Endothelial cell of umbilical vein (primary cell): ENCODE measurements at regions not wholly inside any gene's neighbourhood (a gene's known extent, or its start where the extent isn't known, plus 50 kb on each side); places are given as distances from the start of the nearest gene placed in this dataset.

ENCODE experiments used
- BruUV-seq: library from RNA; stranded (reverse); fragments of 400-500 nt; replicated peaks from 2 replicates; lab custom pipeline; 2021; lab: Mats Ljungman, UMichigan
- CTCF ChIA-PET: fragments of 300-600, 350-600 bp; sonication (Branson Sonifier 250); formaldehyde crosslinking; loops from one replicate; lab custom pipeline; 2021; ENCODE audit warnings: antibody characterized with exemption, inconsistent platforms; lab: Charles Lee
- POLR2A ChIA-PET: fragments of 300-600, 350-600 bp; sonication (Branson Sonifier 250); formaldehyde crosslinking; loops from one replicate; lab custom pipeline; 2021; ENCODE audit warnings: antibody characterized with exemption, inconsistent platforms; lab: Charles Lee
- DNase-seq: peaks from one replicate; pipeline ENCODE4 v3.0.0-alpha.2; 2011; ENCODE audit warnings: low read depth, low spot score
- FAIRE-seq: peaks from 2 replicates; lab custom pipeline; 2011; peaks lifted over from hg19 to GRCh38; lab: Jason Lieb, UNC
- H2AFZ ChIP-seq: 2 replicates; pipeline ENCODE4 v1.6.0; 2012; ENCODE audit warnings: low read depth, low read length, control low read depth, inconsistent platforms
- H3K27ac ChIP-seq: 2 replicates; pipeline ENCODE4 v1.5.1; 2011; ENCODE audit warnings: low read depth, mild to moderate bottlenecking, control low read depth, low read length, moderate library complexity; ENCODE audit not compliant: insufficient read depth
- H3K27me3 ChIP-seq, 2 experiments: 2 replicates each; pipeline versions ENCODE4 v1.6.0 to v1.6.1; 2011; ENCODE audit warnings: low read length in 2 of 2, mixed read lengths in 1 of 2; ENCODE audit not compliant: control insufficient read depth in 2 of 2, insufficient read depth in 2 of 2
- H3K36me3 ChIP-seq, 2 experiments: 2 replicates in 1 of 2; 3 replicates in 1 of 2; pipeline ENCODE4 v1.5.1; 2011; ENCODE audit warnings: low read length in 2 of 2, mild to moderate bottlenecking in 1 of 2, moderate library complexity in 1 of 2; ENCODE audit not compliant: control insufficient read depth in 2 of 2, insufficient read depth in 2 of 2; ENCODE audit errors: extremely low read depth in 1 of 2
- H3K4me1 ChIP-seq: 3 replicates; pipeline ENCODE4 v1.5.1; 2011; ENCODE audit warnings: mild to moderate bottlenecking, low read length; ENCODE audit not compliant: control insufficient read depth, insufficient read depth; ENCODE audit errors: extremely low read depth
- H3K4me2 ChIP-seq: 2 replicates; pipeline ENCODE4 v1.6.1; 2011; ENCODE audit warnings: low read length, control low read depth, mixed read lengths; ENCODE audit not compliant: insufficient read depth
- H3K4me3 ChIP-seq, 3 experiments: fragments of 200-600 bp in 1 of 3; sonication (generic), shearing (Covaris generic) in 1 of 3; replicated peaks in 1 of 3; 2 replicates each; pipeline ENCODE4 v1.5.1; 2011 to 2016; ENCODE audit warnings: control low read depth in 3 of 3, low read length in 3 of 3, mild to moderate bottlenecking in 2 of 3, inconsistent platforms in 1 of 3, low read depth in 1 of 3, moderate library complexity in 1 of 3; ENCODE audit not compliant: insufficient read depth in 1 of 3
- H3K79me2 ChIP-seq: 2 replicates; pipeline ENCODE4 v1.6.0; 2012; ENCODE audit warnings: low read length, inconsistent platforms; ENCODE audit not compliant: control insufficient read depth, insufficient read depth
- H3K9ac ChIP-seq: replicated peaks from 2 replicates; pipeline ENCODE3; 2011; ENCODE audit warnings: low read length, control low read depth; ENCODE audit not compliant: insufficient read depth; ENCODE audit errors: extremely low read depth
- H3K9me1 ChIP-seq: replicated peaks from 3 replicates; pipeline ENCODE4 v1.6.0; 2011; ENCODE audit warnings: mild to moderate bottlenecking, low read length; ENCODE audit not compliant: control insufficient read depth, insufficient read depth; ENCODE audit errors: extremely low read depth
- H3K9me3 ChIP-seq: replicated peaks from 2 replicates; pipeline ENCODE4 v1.5.1; 2012; ENCODE audit warnings: low read length, inconsistent platforms; ENCODE audit not compliant: control insufficient read depth, insufficient read depth
- H4K20me1 ChIP-seq: replicated peaks from 2 replicates; pipeline ENCODE3; 2011; ENCODE audit warnings: mild to moderate bottlenecking, low read length; ENCODE audit not compliant: control insufficient read depth, insufficient read depth; ENCODE audit errors: extremely low read depth
- CTCF ChIP-seq, 2 donors: IDR thresholded peaks; 1 replicate in 1 of 2; 2 replicates in 1 of 2; pipeline ENCODE4 v1.5.1; 2011; ENCODE audit warnings: low read length in 2 of 2, mild to moderate bottlenecking in 2 of 2, moderate library complexity in 2 of 2, control low read depth in 1 of 2, inconsistent platforms in 1 of 2, low read depth in 1 of 2; ENCODE audit not compliant: insufficient read depth in 1 of 2; ENCODE audit errors: extremely low read depth in 1 of 2
- EZH2 ChIP-seq: IDR thresholded peaks from 2 replicates; pipeline ENCODE4 v1.6.1; 2012; ENCODE audit warnings: borderline replicate concordance, low read depth, mild to moderate bottlenecking, moderate library complexity, low read length, inconsistent platforms; ENCODE audit not compliant: severe bottlenecking
- FOS ChIP-seq: IDR thresholded peaks from 2 replicates; pipeline ENCODE4 v1.6.1; 2011; ENCODE audit warnings: mild to moderate bottlenecking, low read length, moderate library complexity, borderline replicate concordance; ENCODE audit not compliant: insufficient read depth
- GATA2 ChIP-seq: IDR thresholded peaks from 2 replicates; pipeline ENCODE4 v1.7.0; 2011; ENCODE audit warnings: low read depth, mild to moderate bottlenecking, moderate library complexity, mixed read lengths, low read length; ENCODE audit not compliant: insufficient read length, insufficient read depth
- JUN ChIP-seq: IDR thresholded peaks from 2 replicates; pipeline ENCODE4 v1.6.1; 2011; ENCODE audit warnings: borderline replicate concordance, low read depth; ENCODE audit not compliant: insufficient read length, insufficient read depth
- MAX ChIP-seq: IDR thresholded peaks from 2 replicates; pipeline ENCODE4 v1.6.1; 2011; ENCODE audit not compliant: insufficient read depth, insufficient read length
- MYC ChIP-seq: IDR thresholded peaks from one replicate; pipeline ENCODE4 v1.6.1; 2011; ENCODE audit warnings: mild to moderate bottlenecking, low read depth, low read length
- POLR2A ChIP-seq: IDR thresholded peaks from 2 replicates; pipeline ENCODE4 v1.6.1; 2012; ENCODE audit warnings: low read depth, mild to moderate bottlenecking, control low read depth, low read length
- POLR2AphosphoS5 ChIP-seq: IDR thresholded peaks from 2 replicates; pipeline ENCODE4 v1.6.1; 2012; ENCODE audit warnings: low read depth, mild to moderate bottlenecking, control low read depth, low read length, moderate library complexity; ENCODE audit not compliant: insufficient read depth
- dilution Hi-C: fragments of 300-500 bp; cut with MboI; formaldehyde crosslinking; loops from one replicate; pipeline ENCODE4 v1.15.0; 2019; ENCODE audit warnings: low sequenced_read_pairs; ENCODE audit not compliant: extremely low pct_ligation_motif_present
- intact Hi-C: fragments of 100-400 bp; cut with micrococcal nuclease; formaldehyde crosslinking; loops from one replicate; pipeline ENCODE4 v1.10.0; 2022

GRCh38 chr1:30294508-30294907 is 428.9 kb downstream of the MATN1 start:
- no peak for FAIRE-seq
- Histone ChIP-seq H3K27ac (no peak overlapping the region), H4K20me1 (no peaks in the 10 kb centered on the region), H2AFZ (no peak overlapping the region), H3K4me3 (no peak overlapping the region), H3K4me2 (no peak overlapping the region), H3K9ac (no peak overlapping the region), H3K9me1 (no peaks in the 10 kb centered on the region), H3K27me3 (no peaks in the 10 kb centered on the region), H3K9me3 (no peaks in the 10 kb centered on the region), H3K36me3 (no peaks in the 10 kb centered on the region), H3K79me2 (no peaks in the 10 kb centered on the region), H3K4me1 (no peaks in the 10 kb centered on the region)
- intact Hi-C loops (no loop called here), dilution Hi-C loops (no loop called here)
- no peak for DNase-seq
- CTCF ChIA-PET = no interaction called here
- POLR2A ChIA-PET = no interaction called here
- BruUV-seq = no TSS peak
- TF ChIP-seq GATA2 = no peak
- TF ChIP-seq MAX = no peak
- TF ChIP-seq POLR2AphosphoS5 = no peak
- no peak for TF ChIP-seq FOS
- no peak for TF ChIP-seq MYC
- no peak for TF ChIP-seq EZH2
- no peak for TF ChIP-seq POLR2A
- no peak for TF ChIP-seq CTCF (IDR thresholded peaks at IDR 0.05; ENCODE audit: extremely low read depth in 1 of 2, insufficient read depth in 1 of 2, low read depth in 1 of 2, low read length in 2 of 2)
- TF ChIP-seq JUN = no peak
